Stimulated activated CD8-positive, alpha-beta memory T cell treated with anti-CD3 and anti-CD28 coated beads, Interleukin-12 subunit alpha, Interleukin-12 subunit beta, amount 100 ng/mL, for 24 hours (primary cell): ENCODE measurements at regions not wholly inside any gene's neighbourhood (a gene's known extent, or its start where the extent isn't known, plus 50 kb on each side); places are given as distances from the start of the nearest gene placed in this dataset.
"Not testable (repeated sequence)": the region's sequence is repeated elsewhere in the genome, so short reads cannot be mapped to it uniquely, and the experiment has no call there.

Source experiments
- DNase-seq: peaks from one replicate; pipeline ENCODE4 v3.0.0-alpha.2; 2020; ENCODE audit errors: extremely low read depth

GRCh38 chr12:25384038-25384892 is 133.5 kb upstream of the KRAS start:
- DNase-seq = no peak

- DNase-seq = no peak
These were observed 131.8 kb upstream of the KRAS start for GRCh38 chr12:25382311-25383106.

- no peak for DNase-seq
These were observed 126.9 kb upstream of the KRAS start for GRCh38 chr12:25377469-25378177.

GRCh38 chr12:25376985-25377384 is 126.3 kb upstream of the KRAS start:
- no peak for DNase-seq

- DNase-seq = no peak
These were observed 125.7 kb upstream of the KRAS start for GRCh38 chr12:25376407-25376806.

- DNase-seq = no peak
These were observed 122.5 kb upstream of the KRAS start for GRCh38 chr12:25372969-25373817.

GRCh38 chr12:25372002-25372401 is 121.3 kb upstream of the KRAS start:
- DNase-seq = no peak

- no peak for DNase-seq
These were observed 117.8 kb upstream of the KRAS start for GRCh38 chr12:25368557-25368956.

GRCh38 chr12:25366122-25366521 is 115.4 kb upstream of the KRAS start:
- no peak for DNase-seq

GRCh38 chr12:25365340-25365730 is 114.6 kb upstream of the KRAS start:
- DNase-seq = no peak

GRCh38 chr12:25364529-25365339 is 114.0 kb upstream of the KRAS start:
- DNase-seq = peak; percentile 32

GRCh38 chr12:25362646-25363045 is 111.9 kb upstream of the KRAS start:
- DNase-seq = no peak

- no peak for DNase-seq
These were observed 110.8 kb upstream of the KRAS start for GRCh38 chr12:25361511-25361910.

- DNase-seq = no peak
These were observed 106.9 kb upstream of the KRAS start for GRCh38 chr12:25357595-25357994.

- not testable (repeated sequence) for DNase-seq
These were observed 102.2 kb upstream of the KRAS start for GRCh38 chr12:25352942-25353341.

GRCh38 chr12:25352083-25352918 is 101.6 kb upstream of the KRAS start:
- DNase-seq = no peak

- DNase-seq = no peak
These were observed 97.8 kb upstream of the KRAS start for GRCh38 chr12:25348593-25348895.

- no peak for DNase-seq
These were observed 97.2 kb upstream of the KRAS start for GRCh38 chr12:25347716-25348592.

- not testable (repeated sequence) for DNase-seq
These were observed 91.1 kb upstream of the KRAS start for GRCh38 chr12:25341877-25342276.
